NCI-H69 (cell line): ENCODE measurements at regions not wholly inside any gene's neighbourhood (a gene's known extent, or its start where the extent isn't known, plus 50 kb on each side); places are given as distances from the start of the nearest gene placed in this dataset.

ENCODE experiments used
- DNase-seq: peaks from one replicate; lab custom pipeline; 2025; lab: John Stamatoyannopoulos, UW

DNA sequence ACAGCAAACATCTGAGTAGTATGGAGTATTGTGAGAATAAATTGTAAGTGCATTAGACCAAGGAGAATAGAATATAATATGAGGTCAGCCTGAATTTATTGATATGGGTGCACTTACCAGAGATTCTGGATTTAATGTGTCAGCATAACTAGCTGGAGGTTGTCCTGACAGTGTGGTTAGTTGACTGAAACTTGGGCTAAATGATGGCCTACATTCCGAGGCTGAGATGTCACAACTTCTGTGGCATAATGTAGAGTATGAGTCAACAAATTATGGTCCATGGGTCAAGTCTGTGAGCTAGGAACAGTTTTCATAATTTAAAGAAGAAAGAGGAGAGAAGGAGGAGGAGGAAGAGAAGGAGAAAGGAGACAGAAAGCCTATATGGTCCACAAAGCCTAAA is 127.6 kb downstream of the QPCT start:
- no peak for DNase-seq

DNA sequence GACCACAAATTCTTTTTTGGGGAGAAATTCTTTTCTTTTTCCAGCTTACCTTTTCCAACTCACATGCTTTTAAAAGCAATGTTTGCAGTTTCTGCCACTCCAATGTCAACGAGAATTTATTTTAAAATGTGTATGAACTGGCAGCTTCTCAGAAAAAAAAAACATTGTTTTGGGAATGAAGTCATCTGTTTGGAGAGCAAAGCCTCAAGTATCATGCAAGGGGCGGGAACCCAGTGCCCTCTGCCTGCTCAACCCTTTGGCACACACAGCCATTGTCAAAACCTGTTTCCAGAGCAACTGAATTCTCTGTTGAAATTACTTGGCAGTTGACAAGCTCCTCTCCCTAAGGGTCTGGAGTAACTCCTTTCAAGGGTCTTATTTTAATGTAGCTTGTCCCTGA is 128.5 kb downstream of the QPCT start:
- peak; percentile 87 for DNase-seq

DNA sequence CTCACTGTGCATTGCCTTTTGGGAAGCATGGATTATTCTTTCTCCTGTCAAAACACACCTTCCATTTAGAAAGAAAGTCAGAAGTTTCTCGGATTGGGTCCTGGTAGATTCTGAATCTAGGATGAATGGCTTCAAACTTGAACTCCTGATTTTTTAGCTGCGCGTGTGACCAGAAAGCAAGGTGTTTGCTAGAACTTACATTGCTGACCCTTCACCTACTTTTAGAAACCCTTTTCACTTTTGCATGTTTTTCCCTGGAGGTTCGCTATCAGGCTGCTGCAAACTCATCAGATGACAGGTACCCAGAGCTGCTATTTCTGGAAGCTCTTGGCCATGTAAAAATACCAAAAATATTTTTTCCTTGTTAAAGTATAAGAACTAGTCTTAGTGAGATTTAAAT is 132.0 kb downstream of the QPCT start:
- no peak for DNase-seq

DNA sequence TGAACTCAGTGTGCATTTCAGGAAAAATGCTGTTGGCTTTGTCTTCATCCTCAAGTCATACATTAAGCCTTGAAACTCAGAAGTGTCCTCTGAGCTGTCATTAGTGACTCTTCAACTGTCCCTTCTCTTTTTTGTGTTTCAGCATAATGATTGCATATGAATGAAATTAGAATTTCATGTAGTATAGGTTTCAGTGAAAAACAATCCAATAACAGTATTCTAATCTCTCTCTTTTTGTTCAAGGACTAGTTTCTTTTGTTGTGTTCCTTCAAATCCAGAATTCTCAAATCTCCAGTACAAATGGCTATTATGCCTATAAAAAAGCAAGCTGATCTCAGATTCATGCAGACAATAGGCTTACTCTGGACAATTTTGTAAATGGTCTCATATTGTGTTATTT is 133.5 kb downstream of the QPCT start:
- DNase-seq: no peak

DNA sequence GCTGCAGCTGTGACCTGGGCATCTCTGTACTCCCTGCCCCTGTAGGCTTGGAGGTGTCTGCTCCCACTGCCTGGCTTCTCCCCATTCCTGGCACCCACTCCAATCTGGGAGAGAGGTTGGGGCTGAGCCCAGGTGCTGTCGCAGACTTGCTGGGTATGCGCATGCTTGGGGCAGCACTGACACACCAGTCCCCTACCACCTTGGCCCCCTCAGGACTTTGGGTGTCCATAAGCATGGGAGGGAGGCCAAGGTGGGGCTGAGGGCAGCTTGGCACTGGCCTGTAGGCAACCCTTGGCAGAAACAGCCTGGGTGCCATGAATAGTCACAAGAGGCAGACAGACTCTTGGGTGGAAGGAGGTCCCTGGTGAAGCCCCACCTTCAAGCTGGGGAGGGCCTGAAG is 136.8 kb downstream of the QPCT start:
- no peak for DNase-seq

DNA sequence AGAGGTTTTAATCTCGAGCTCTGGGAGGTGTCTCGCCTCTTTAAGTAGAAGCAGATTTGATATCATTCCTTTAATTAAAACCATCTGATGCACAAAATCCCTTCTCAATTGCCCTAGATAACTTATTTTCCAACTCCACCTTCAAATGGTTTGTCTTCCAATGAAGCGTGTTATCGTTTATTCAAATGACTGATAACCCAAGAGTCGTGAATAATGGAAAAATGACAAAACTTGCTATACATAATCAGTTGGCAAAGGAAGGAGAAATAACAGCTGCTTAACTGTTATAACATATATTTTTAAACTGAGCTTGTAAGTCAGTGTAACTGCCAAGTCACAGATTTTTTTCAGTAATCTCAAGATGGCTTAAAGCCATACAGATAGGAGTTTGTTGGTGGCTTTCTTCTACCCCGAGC is 144.6 kb downstream of the QPCT start:
- no peak for DNase-seq

DNA sequence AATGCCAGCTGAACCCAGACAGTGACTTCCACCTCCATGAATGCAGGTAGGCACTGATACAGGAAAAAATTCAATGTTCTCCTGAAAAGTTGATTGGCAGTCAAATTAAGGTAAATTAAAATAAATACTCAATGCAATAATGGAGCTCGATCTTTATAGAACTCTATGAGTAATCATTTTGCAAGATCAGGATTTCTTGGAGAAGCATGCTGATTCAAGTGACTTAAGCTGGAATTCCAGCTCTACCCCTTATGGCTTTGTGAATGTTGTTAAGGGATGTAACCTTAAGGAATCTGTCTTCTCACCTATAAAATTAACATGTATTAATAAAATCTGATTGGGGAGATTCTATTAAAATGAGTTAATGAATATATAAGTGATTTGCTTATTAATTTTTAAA is 145.1 kb downstream of the QPCT start:
- no peak for DNase-seq

DNA sequence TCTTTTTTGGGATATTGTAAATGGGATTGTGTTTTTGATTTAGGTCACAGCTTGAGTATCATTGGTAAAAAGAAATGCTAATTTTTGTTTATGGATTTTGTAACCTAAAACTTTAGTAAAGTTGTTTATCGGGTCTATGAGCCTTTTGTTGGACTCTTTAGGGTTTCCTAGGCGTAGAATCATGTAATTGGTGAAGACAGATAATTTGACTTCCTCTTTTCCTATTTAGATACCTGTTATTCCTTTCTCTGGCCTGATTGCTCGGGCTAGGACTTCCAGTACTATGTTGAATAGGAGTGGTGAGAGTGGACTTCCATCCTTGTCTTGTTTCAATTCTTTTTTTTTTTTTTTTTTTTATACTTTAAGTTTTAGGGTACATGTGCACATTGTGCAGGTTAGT is 149.0 kb downstream of the QPCT start:
- no peak for DNase-seq

DNA sequence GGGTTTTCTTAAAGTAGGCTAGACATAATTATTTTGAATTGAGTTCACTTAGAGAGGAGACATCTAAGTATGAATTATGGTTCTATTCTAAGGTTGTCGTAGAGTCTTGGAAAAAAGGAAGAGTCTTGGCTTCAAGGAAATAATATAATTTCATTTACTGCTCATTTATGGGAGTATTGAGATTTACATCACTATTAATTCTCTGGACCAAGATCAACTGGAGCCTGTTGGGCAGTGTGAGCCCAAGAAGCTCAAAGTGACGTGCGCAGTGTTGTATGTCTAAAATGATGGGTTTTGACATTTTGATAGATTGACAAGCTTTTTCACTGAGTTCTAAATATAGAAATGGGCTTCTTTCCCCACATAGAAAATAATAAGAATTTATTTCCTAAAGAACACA is 154.7 kb downstream of the QPCT start:
- DNase-seq: no peak

DNA sequence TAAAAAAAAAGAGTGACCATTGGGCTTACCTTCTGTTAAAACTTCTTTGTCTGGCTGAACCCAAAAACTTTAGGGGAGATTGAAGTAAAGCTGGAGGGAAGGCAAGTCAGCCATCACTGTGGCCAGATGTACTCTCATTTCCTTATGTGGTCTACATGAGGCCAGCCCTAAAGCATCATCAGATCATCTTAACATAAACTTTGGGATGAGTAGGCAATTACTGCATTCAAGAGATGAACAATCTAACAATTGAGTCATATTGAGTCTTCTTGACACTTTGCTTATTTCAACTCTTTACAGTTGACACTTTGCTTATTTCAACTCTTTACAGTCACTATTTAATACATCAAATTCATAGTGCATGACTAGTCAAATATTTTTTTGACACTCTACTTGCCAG is 155.6 kb downstream of the QPCT start:
- DNase-seq: no peak

DNA sequence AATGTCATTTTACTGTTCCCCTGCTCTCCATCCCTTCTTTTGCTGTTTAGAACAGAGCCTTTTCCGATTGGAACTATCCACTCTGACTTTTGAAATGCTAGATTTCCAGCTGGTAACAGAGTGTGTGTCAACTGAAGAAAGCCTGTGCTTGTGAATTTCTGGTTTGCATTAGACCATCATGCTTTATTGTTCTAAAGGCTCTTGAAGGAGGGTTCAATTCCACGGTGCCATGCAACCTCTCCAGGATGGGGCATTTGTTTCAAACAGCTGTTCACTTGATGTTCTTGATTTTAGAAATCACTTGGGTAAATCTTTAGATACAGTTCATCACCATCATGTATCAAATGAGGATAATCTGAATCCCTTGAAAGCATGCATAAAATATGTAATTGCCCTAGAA is 156.7 kb downstream of the QPCT start:
- DNase-seq: no peak

DNA sequence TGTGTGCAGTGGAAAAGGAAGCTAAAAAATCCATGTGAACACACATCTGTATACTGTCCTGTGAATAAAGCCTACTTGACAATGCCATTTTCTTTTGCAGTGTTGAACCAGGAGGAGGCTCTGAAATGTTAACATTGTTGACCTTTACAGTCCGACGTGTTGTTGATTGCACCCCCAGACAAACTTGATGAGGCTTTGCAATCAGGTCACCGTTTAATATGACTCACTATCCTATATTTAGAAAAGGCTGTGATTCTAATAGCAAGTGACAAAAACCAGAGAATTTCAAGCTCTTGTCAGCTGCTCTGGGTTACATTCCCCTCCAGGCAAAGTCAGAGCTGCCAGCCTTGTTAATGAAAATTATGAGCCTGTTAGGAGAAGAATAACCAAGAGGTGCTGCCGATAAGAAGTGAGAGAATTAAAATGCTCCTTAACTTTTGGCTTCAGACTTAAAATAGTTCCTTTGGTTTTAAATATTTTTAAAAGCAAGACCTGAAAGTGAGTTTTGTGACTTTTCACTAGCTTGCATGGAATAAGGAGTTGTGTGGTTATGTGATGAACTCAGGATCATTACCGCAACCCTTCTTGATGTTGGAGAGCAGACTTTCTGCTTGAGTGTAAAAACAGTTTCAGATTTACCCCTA is 162.1 kb downstream of the QPCT start:
- no peak for DNase-seq

DNA sequence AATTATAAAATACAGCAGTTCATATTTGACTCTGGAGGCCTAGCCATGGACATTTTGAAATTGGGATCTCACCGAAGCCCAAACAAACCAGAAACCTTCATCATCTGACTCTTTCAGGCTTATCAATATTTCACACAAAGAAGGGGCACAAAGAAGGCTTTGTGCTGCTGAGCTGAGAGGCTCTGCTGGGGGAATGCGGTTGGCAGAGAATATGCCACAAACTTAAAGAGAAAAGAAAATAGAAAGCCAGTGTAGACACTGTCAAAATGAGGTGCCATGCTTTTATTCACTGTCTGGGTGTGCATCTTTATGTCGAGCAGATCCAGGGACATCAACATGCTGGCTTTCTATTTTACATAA is 162.6 kb downstream of the QPCT start:
- no peak for DNase-seq

DNA sequence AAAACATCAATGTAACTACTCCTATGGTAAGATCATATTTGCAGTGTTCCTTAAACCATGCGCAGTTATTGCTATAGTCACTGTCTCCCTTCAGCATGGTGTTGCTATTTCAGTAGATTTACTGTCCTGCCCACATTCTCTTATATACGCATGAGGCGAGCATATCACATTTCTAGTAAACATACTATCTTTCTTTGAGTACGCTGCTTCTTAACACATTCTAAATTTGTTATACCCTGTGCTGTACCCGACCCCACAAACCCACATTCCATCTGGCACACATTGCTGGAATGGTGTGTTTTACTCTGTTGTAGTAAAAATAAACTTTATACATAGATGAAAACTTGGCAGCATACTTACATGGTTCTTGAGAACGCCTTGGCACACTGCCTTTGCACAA is 163.3 kb downstream of the QPCT start:
- no peak for DNase-seq

DNA sequence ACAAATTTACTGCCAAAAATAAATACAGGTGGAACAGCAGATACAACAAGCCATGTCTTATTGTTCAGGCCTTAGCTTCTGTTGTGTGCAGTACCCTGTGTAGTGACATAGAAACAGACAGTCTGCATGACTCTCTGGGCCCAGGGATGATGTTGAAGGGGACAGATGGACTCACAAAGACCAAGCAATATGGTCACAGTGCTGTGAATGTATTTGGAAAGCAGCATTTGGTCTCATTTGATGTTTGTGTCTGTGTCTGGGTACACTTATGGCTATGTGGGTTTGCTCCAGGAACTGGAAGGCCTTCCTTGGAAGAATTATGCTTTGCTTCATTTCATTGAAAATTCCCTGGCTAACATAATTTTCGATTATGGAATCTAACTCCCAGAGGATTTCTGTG is 158.5 kb downstream of the CDC42EP3 start:
- DNase-seq: no peak

DNA sequence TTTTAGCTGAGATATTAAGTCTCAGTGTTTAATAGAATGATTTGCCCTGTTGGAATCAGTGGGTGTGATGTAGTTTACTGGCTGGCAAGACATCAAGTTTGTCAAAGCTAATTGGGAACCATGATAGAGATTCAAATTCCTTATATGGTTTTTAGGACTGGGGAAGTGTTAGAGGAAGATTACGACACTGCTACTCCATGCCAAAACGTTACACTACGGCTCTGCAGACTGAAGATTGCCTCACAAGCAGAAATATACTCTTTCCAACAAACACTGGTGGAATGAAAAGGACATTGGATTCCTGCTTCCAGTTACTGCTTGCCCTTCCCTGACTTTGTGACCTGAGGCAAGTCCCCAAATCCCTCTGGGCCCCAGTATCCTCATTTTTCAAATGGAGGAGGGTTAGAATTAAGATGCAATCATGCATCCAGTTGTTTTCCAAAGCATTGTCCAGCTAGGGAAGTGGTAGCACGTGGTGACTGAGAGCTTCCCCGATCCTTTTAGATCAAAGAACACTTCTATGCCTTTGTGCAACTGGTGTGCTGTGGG is 147.6 kb downstream of the CDC42EP3 start:
- DNase-seq: peak; percentile 81

DNA sequence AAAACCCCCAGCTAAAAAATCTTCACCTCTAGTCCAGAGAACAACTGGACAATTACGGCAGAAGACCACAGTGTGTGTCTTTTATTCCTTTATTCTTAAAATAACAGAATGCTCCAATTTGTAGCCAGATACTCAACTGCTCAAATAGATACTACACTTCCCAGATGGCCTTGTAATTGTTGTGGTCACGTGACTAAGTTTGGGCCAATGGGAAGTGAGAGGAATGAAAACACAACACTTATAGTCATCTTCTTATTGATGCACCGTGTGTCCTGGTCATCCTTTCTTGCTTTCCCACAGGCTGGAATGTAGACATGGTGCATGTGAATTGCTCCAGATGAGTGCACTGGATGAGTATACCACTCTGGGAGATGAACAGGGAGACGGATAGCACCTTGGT is 145.1 kb downstream of the CDC42EP3 start:
- DNase-seq: no peak

DNA sequence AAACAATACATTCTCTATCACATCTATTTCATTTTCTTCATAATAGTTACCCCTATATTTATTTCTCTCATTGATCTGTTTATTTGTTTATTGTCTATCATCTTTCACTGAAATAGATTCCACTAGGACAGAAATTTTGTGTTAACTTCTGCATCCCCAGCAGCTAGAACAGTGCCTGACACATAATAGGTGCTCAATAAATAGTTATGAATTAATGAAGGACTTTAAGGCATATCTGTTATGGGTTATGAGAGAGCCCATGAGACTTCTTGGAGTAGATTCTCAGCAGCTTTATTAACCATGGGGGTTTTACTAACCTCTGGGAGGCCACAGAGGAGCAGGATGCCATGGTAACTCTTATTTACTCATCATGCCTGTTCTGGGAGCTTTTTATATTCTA is 144.6 kb downstream of the CDC42EP3 start:
- no peak for DNase-seq

DNA sequence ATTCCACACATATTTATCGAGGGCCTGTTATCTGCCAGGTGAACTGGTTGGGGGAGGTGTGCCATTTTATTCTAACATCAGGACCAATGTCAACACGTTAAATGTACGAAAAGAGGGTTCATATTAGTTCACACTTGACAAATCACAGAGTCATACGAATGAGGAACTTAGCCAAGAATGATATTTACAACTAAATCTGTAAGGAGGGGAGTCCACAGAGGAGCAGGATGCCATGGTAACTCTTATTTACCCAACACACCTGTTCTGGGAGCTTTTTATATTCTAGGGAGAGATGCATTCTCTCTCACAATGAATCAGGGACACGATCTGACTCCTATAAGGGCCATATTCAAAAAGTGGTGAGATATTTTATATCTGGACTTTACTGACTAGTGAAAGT is 144.1 kb downstream of the CDC42EP3 start:
- DNase-seq: peak; percentile 80

DNA sequence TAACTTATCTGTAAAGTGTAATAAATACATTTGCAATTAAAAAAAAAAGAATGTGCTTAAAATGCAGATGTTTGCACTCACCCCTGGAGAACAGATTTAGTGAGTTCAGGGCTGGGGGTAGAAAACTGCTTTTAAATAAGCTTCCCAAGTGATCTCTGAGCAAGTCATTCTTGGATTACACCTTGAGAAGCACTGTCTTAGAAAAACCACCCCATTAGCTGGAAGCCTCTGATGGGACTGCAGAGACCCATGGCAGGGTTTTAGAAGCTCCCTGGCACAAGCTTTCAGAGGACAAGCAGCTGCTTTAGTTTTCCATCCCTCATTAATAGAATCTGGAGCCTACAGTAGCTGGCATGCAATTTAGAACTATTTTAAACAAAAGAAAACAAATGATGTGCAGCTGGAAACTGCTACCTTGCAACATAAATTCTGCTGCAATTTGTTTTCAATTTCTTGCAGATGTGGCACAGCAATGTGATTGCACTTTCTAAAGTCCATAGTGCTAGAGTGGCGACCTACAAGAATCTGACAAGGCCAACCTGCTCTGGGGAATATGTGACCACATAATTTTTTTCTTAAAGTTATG is 141.5 kb downstream of the CDC42EP3 start:
- DNase-seq: peak; percentile 18

DNA sequence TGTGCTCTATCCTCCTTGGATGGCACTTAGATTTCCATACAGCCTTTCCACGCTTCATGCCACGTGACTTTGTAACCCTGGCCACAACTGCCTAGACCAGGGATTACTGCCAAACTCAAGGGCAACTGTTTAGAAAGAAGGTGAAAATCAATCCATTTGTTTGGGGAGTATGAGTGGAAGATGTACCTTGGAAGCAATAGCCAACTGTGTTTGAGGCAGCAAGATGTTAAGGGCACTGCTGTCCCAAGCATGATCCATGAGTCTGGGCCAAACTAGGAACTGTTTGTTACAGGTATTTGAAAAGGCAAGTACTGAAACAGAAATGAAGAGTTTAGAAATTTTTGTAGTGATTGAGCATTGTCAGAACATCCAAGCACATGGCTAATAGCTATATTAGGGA is 138.9 kb downstream of the CDC42EP3 start:
- no peak for DNase-seq

DNA sequence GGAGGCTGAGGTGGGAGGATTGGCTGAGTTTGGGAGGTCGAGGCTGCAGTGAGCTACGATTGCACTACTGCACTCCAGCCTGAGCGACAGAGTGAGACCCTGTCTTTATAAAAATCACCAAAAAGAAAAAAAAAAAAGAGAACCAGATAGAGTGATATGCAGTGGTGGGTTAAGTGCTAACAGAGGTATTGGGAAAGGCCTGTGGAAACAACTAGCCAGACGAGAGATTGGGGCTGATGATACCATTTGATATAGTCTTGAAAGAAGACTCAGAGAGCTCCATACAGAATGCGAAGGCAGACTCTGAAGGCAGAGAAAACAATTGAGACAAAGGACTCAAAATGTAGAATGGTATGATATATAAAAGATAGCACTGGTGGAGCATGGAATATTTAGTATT is 134.1 kb downstream of the CDC42EP3 start:
- DNase-seq: no peak

DNA sequence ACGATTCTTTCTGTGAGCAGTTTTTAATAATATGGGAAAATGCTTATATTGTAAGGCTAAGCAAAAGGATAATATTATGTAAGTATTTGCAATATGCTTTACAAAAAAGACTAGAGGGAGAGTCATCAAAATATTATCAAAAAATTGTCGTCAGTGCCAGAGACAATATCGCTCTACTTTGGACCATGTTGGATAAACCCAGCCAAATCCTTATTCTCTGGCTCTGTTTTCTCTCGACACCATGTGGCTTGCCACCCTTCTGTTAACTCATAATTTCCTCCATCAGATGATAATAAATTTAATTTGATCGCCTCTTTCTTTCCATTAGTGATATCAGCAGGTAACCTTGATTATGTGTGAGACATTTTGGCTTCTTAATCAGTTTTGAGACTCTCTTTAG is 129.9 kb downstream of the CDC42EP3 start:
- no peak for DNase-seq

DNA sequence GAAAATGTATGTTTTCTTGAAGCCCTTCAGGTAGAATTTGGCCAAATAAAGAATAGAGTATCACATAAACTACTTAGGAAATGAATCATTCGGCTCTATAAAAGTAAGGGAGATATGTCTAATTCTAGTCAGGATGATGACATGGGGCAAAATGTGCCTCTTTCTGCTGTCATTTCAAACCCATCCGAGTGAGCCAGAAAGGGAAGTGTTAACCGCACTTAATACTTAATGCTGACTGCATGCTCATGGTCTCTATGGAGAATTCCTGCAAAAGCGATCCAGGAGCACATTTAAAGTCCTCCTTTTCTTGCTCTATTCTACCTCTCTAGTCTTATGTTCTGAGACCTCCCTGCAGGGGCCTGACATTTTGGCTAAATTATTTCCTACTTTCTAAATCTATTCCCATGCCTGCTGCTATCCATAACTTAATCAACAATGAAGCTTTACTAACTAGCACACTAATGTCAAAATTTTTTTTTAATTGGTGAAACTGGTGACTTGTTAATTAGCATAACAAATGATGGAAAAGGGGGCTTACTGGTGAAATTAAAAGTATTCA is 127.4 kb downstream of the CDC42EP3 start:
- DNase-seq: peak; percentile 9
